MM.1S (cell line): ENCODE measurements at regions not wholly inside any gene's neighbourhood (a gene's known extent, or its start where the extent isn't known, plus 50 kb on each side); places are given as distances from the start of the nearest gene placed in this dataset.

Experiments used
- DNase-seq: peaks from one replicate; pipeline ENCODE4 v3.0.0-alpha.2; 2015
- H2AFZ ChIP-seq: fragments of 300-600 bp; sonication (generic); 2 replicates; pipeline ENCODE4 v1.6.0; 2016; ENCODE audit warnings: antibody characterized with exemption, low read length
- H3F3A ChIP-seq: fragments of 300-600 bp; sonication (generic); 2 replicates; pipeline ENCODE4 v1.6.1; 2016; ENCODE audit warnings: mild to moderate bottlenecking, antibody characterized with exemption, low read length, moderate library complexity, mixed read lengths; ENCODE audit not compliant: insufficient read depth
- H3K27ac ChIP-seq: fragments of 300-600 bp; sonication (generic); 2 replicates; pipeline ENCODE4 v1.5.1; 2016; ENCODE audit warnings: mild to moderate bottlenecking, low read length
- H3K27me3 ChIP-seq: fragments of 300-600 bp; sonication (generic); replicated peaks from 2 replicates; pipeline ENCODE4 v1.6.0; 2016; ENCODE audit warnings: low read length; ENCODE audit not compliant: insufficient read depth
- H3K36me3 ChIP-seq: fragments of 300-600 bp; sonication (generic); replicated peaks from 2 replicates; pipeline ENCODE4 v1.6.1; 2016; ENCODE audit warnings: mild to moderate bottlenecking, low read length, mixed read lengths; ENCODE audit not compliant: insufficient read depth
- H3K4me1 ChIP-seq: fragments of 300-600 bp; sonication (generic); 2 replicates; pipeline ENCODE4 v1.6.1; 2016; ENCODE audit warnings: low read length, mixed read lengths
- H3K4me2 ChIP-seq: fragments of 300-600 bp; sonication (generic); 2 replicates; pipeline ENCODE4 v1.6.0; 2016; ENCODE audit warnings: low read depth, low read length
- H3K4me3 ChIP-seq: fragments of 300-600 bp; sonication (generic); 2 replicates; pipeline ENCODE4 v1.5.1; 2016; ENCODE audit warnings: low read length, mixed read lengths
- H3K79me2 ChIP-seq: fragments of 300-600 bp; sonication (generic); 2 replicates; pipeline ENCODE4 v1.6.1; 2016; ENCODE audit warnings: mixed run types, low read length, mixed read lengths
- H3K9ac ChIP-seq: fragments of 300-600 bp; sonication (generic); 2 replicates; pipeline ENCODE4 v1.6.1; 2016; ENCODE audit warnings: low read length, mixed read lengths
- H3K9me2 ChIP-seq: fragments of 300-600 bp; sonication (generic); replicated peaks from 2 replicates; pipeline ENCODE4 v1.6.1; 2016; ENCODE audit warnings: mild to moderate bottlenecking, low read length, mixed read lengths; ENCODE audit not compliant: insufficient read depth
- H3K9me3 ChIP-seq: fragments of 300-600 bp; sonication (generic); replicated peaks from 2 replicates; pipeline ENCODE4 v1.6.1; 2016; ENCODE audit warnings: mild to moderate bottlenecking, low read length, mixed read lengths; ENCODE audit not compliant: insufficient read depth
- H4K20me1 ChIP-seq: fragments of 300-600 bp; sonication (generic); 2 replicates; pipeline ENCODE4 v1.6.1; 2016; ENCODE audit warnings: mild to moderate bottlenecking, low read length, moderate library complexity, mixed read lengths; ENCODE audit not compliant: insufficient read depth
- EZH2 ChIP-seq: fragments of 300-600 bp; sonication (generic); optimal IDR thresholded peaks from 2 replicates; pipeline ENCODE3; 2017; ENCODE audit warnings: low read depth, mild to moderate bottlenecking, antibody characterized with exemption, low read length, mixed read lengths
- EZH2phosphoT487 ChIP-seq: fragments of 300-600 bp; sonication (generic); IDR thresholded peaks from 2 replicates; pipeline ENCODE4 v1.6.1; 2018; ENCODE audit warnings: antibody characterized with exemption, low read length
- TF ChIP-seq, protein P1 (sequence below): fragments of 300-600 bp; sonication (generic); IDR thresholded peaks from 2 replicates; pipeline ENCODE4 v1.5.1; 2016; ENCODE audit warnings: antibody characterized with exemption, low read length, mixed read lengths

DNA sequence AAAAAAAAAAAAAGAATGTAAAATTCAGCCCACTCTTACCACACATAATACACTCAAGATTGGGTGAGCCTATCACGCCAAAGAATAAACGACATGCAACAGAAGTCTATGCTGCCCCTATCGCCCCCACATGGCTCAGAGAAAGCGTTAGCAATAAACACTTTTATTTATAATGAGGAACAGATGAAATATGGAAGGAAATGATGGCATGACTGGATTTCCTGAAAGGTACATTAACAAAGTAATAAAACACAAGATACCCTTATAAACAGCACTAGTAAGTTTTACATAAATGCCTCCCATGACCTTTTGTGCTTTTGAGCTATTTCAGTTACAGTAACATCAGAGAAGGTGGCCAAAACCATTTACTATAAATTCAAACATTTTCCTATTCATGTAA, 71.4 kb upstream of the SCAF8 start:
- Histone ChIP-seq H3K9me2 (no peaks in the 10 kb centered on the region), H3K79me2 (no peaks in the 10 kb centered on the region), H3K9ac (no peak overlapping the region), H3K4me1 (no peaks in the 10 kb centered on the region), H3K27me3 (no peaks in the 10 kb centered on the region), H3K27ac (no peak overlapping the region), H3F3A (no peaks in the 10 kb centered on the region), H3K9me3 (no peaks in the 10 kb centered on the region), H3K4me3 (no peak overlapping the region), H4K20me1 (no peaks in the 10 kb centered on the region), H3K36me3 (no peaks in the 10 kb centered on the region), H3K4me2 (no peak overlapping the region), H2AFZ (no peak overlapping the region)
- DNase-seq, result no peak
- TF ChIP-seq, protein P1, sequence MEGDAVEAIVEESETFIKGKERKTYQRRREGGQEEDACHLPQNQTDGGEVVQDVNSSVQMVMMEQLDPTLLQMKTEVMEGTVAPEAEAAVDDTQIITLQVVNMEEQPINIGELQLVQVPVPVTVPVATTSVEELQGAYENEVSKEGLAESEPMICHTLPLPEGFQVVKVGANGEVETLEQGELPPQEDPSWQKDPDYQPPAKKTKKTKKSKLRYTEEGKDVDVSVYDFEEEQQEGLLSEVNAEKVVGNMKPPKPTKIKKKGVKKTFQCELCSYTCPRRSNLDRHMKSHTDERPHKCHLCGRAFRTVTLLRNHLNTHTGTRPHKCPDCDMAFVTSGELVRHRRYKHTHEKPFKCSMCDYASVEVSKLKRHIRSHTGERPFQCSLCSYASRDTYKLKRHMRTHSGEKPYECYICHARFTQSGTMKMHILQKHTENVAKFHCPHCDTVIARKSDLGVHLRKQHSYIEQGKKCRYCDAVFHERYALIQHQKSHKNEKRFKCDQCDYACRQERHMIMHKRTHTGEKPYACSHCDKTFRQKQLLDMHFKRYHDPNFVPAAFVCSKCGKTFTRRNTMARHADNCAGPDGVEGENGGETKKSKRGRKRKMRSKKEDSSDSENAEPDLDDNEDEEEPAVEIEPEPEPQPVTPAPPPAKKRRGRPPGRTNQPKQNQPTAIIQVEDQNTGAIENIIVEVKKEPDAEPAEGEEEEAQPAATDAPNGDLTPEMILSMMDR, result no peak
- TF ChIP-seq EZH2phosphoT487, result no peak
- TF ChIP-seq EZH2, result no peak

DNA sequence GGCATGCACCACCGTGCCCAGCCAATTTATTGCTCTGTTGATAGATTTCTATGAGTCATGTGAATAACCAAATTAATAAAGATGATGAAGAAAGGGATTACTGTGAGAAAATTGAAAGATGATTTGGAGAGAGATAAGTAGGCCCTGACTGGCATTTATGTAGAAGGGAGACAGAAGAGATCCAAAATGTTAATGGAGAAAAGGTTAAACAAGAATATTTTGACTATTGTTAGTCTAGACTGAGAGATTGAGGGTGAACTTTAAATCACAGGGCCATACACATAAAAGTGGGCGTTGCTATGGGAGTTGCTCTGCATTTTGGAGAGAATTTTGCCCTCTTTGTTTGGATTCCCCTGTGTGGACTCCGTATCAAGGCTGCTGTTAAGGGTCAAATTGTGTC, 68.9 kb upstream of the SCAF8 start:
- Histone ChIP-seq H3K9me2 (no peaks in the 10 kb centered on the region), H3K36me3 (no peaks in the 10 kb centered on the region), H2AFZ (no peak overlapping the region), H3K4me2 (no peak overlapping the region), H4K20me1 (no peaks in the 10 kb centered on the region), H3F3A (no peaks in the 10 kb centered on the region), H3K4me1 (no peaks in the 10 kb centered on the region), H3K4me3 (no peak overlapping the region), H3K9ac (no peak overlapping the region), H3K27me3 (no peaks in the 10 kb centered on the region), H3K79me2 (no peaks in the 10 kb centered on the region), H3K27ac (no peak overlapping the region), H3K9me3 (no peaks in the 10 kb centered on the region)
- no peak for DNase-seq
- TF ChIP-seq, protein P1, result no peak
- no peak for TF ChIP-seq EZH2phosphoT487
- TF ChIP-seq EZH2, result no peak

DNA sequence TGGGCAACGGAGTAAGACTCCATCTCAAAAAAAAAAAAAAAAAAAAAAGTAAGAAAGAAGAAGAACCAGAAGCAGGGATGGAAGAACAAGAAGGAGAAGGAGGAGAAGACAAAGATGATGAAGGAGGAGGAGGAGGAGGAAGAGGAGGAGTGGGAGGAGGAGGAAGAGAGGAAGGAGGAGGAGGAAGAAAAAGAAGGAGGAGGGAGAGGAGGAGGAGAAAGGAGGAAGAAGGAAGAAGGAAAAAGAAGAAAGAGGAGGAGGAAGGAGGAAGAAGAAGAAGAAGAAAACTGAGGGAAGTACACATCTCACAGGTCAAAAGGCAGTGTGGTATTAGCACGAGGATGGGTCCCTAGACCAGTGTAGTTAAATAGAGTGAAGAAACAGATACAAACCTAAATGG, 65.1 kb upstream of the SCAF8 start:
- H3K4me3 ChIP-seq, result no peak overlapping the region
- H3K9me2 ChIP-seq, result no peaks in the 10 kb centered on the region
- no peak overlapping the region for H3K9ac ChIP-seq
- H4K20me1 ChIP-seq, result no peaks in the 10 kb centered on the region
- H3K27me3 ChIP-seq, result no peaks in the 10 kb centered on the region
- H3K9me3 ChIP-seq, result no peaks in the 10 kb centered on the region
- TF ChIP-seq EZH2 (no peak), EZH2phosphoT487 (no peak)
- TF ChIP-seq, protein P1, result no peak
- DNase-seq, result no peak
- no peaks in the 10 kb centered on the region for H3K4me1 ChIP-seq
- no peaks in the 10 kb centered on the region for H3K79me2 ChIP-seq
- H3K36me3 ChIP-seq, result no peaks in the 10 kb centered on the region
- no peak overlapping the region for H3K4me2 ChIP-seq
- H2AFZ ChIP-seq, result no peak overlapping the region
- H3K27ac ChIP-seq, result no peak overlapping the region
- H3F3A ChIP-seq, result no peaks in the 10 kb centered on the region
